ENCODE measurements at regions not wholly inside any gene's neighbourhood (a gene's known extent, or its start where the extent isn't known, plus 50 kb on each side); places are given as distances from the start of the nearest gene placed in this dataset.
"Not testable (repeated sequence)": the region's sequence is repeated elsewhere in the genome, so short reads cannot be mapped to it uniquely, and the experiment has no call there.

GRCh38 chrX:89871662-89872061 is 50.0 kb upstream of the TGIF2LX start:
- intact Hi-C loops (cut with micrococcal nuclease; ENCODE audit: unreplicated experiment); CTCF ChIA-PET (ENCODE audit: unreplicated experiment); H3K9me3 ChIP-seq (ENCODE audit: low read length); H3K4me1 ChIP-seq (ENCODE audit: insufficient read depth, low read length, poor library complexity, severe bottlenecking); H3K79me2 ChIP-seq (ENCODE audit: insufficient read depth, low read depth, low read length); H3K4me3 ChIP-seq (ENCODE audit: low read depth, low read length, poor library complexity, severe bottlenecking); H3K9me2 ChIP-seq (ENCODE audit: insufficient read depth, low read length); H4K20me1 ChIP-seq (ENCODE audit: insufficient read depth, low read length); POLR2A ChIA-PET; H3K27ac ChIP-seq (ENCODE audit: low read depth, low read length, poor library complexity, severe bottlenecking); H2AFZ ChIP-seq (ENCODE audit: low read length); H3K4me2 ChIP-seq (ENCODE audit: low read length); H3K36me3 ChIP-seq (ENCODE audit: insufficient read depth, low read length); BruUV-seq (replicated peaks): not testable (repeated sequence)
- DNase-seq (ENCODE audit: low spot score) = peak; percentile 6
- 0 out of 2 replicates have a peak, but pooled peaks have one; percentile 27 for TF ChIP-seq CTCF (conservative IDR thresholded peaks at IDR 0.05; ENCODE audit: low read length)

Measured in OCI-LY7 (cell line).